ENCODE measurements at regions not wholly inside any gene's neighbourhood (a gene's known extent, or its start where the extent isn't known, plus 50 kb on each side); places are given as distances from the start of the nearest gene placed in this dataset.
"Not testable (repeated sequence)": the region's sequence is repeated elsewhere in the genome, so short reads cannot be mapped to it uniquely, and the experiment has no call there.

GRCh38 chr7:120086468-120086867 is 186.5 kb upstream of the KCND2 start:
- TF ChIP-seq CTCF (IDR thresholded peaks at IDR 0.05; ENCODE audit: insufficient read depth, low read depth, low read length); EZH2 (IDR thresholded peaks at IDR 0.05; ENCODE audit: insufficient read depth, low read length): not testable (repeated sequence)

Data from astrocyte (in vitro differentiated cells and primary cell).